ENCODE measurements at regions not wholly inside any gene's neighbourhood (a gene's known extent, or its start where the extent isn't known, plus 50 kb on each side); places are given as distances from the start of the nearest gene placed in this dataset.

GRCh38 chr20:22232473-22232872 is 351.9 kb downstream of the FOXA2 start:
- no peak for DNase-seq (ENCODE audit: low spot score)
- Histone ChIP-seq H3K36me3 (ENCODE audit: control insufficient read depth in 4 of 4, insufficient read depth in 3 of 4, low read depth in 1 of 4, low read length in 3 of 4) (no peaks in the 10 kb centered on the region), H3K9me3 (ENCODE audit: control insufficient read depth in 4 of 4, low read length in 3 of 4) (no peaks in the 10 kb centered on the region), H3K4me1 (ENCODE audit: control insufficient read depth in 4 of 4, insufficient read depth in 4 of 4, low read length in 3 of 4) (no peaks in the 10 kb centered on the region), H3K4me3 (ENCODE audit: low read depth in 1 of 3, low read length in 3 of 3) (no peak overlapping the region), H3K27ac (ENCODE audit: low read depth in 1 of 2, low read length in 2 of 2) (no peak overlapping the region), H3K9ac (ENCODE audit: low read depth in 1 of 2, low read length in 2 of 2) (no peak overlapping the region), H3K27me3 (ENCODE audit: control insufficient read depth in 4 of 4, insufficient read depth in 4 of 4, low read length in 3 of 4) (peaks cover 0 to 4% (median 0%) of the 10 kb centered on the region in 4 donors)
- 38% methylated on average over 9 of the region's 9 CpGs for WGBS
- TF ChIP-seq HNF4A (conservative IDR thresholded peaks at IDR 0.05), result no peak
- TF ChIP-seq REST (IDR thresholded peaks at IDR 0.05), result no peak
- no peak for TF ChIP-seq TAF1 (conservative IDR thresholded peaks at IDR 0.05)
- no peak for TF ChIP-seq YY1 (IDR thresholded peaks at IDR 0.05)
- TF ChIP-seq JUND (IDR thresholded peaks at IDR 0.05), result no peak
- no peak for TF ChIP-seq ATF3 (IDR thresholded peaks at IDR 0.05)
- TF ChIP-seq HNF4G (IDR thresholded peaks at IDR 0.05), result no peak
- TF ChIP-seq RXRA (IDR thresholded peaks at IDR 0.05), result no peak
- TF ChIP-seq FOXA1 (IDR thresholded peaks at IDR 0.05), result no peak
- TF ChIP-seq EGR1 (IDR thresholded peaks at IDR 0.05; ENCODE audit: low read depth in 2 of 2), result no peak
- no peak for TF ChIP-seq NR2F2 (IDR thresholded peaks at IDR 0.05)
- TF ChIP-seq CTCF (IDR thresholded peaks at IDR 0.05; ENCODE audit: low read depth, low read length, missing input control), result no peak

GRCh38 chr20:22226849-22227700 is 357.3 kb downstream of the FOXA2 start:
- no peak for TF ChIP-seq EGR1 (IDR thresholded peaks at IDR 0.05; ENCODE audit: low read depth in 2 of 2)
- TF ChIP-seq SP1 (IDR thresholded peaks at IDR 0.05), result no peak
- TF ChIP-seq REST (IDR thresholded peaks at IDR 0.05), result no peak
- TF ChIP-seq HNF4G (IDR thresholded peaks at IDR 0.05), result no peak
- H3K4me3 ChIP-seq (ENCODE audit: low read depth in 1 of 3, low read length in 3 of 3), result no peak overlapping the region
- H3K27ac ChIP-seq (ENCODE audit: low read depth in 1 of 2, low read length in 2 of 2), result no peak overlapping the region
- H3K27me3 ChIP-seq (ENCODE audit: control insufficient read depth in 4 of 4, insufficient read depth in 4 of 4, low read length in 3 of 4), result peaks cover 0 to 4% (median 0%) of the 10 kb centered on the region in 4 donors
- no peak overlapping the region for H3K9ac ChIP-seq (ENCODE audit: low read depth in 1 of 2, low read length in 2 of 2)
- H3K36me3 ChIP-seq (ENCODE audit: control insufficient read depth in 4 of 4, insufficient read depth in 3 of 4, low read depth in 1 of 4, low read length in 3 of 4), result no peaks in the 10 kb centered on the region
- DNase-seq (ENCODE audit: low spot score), result no peak
- H3K4me1 ChIP-seq (ENCODE audit: control insufficient read depth in 4 of 4, insufficient read depth in 4 of 4, low read length in 3 of 4), result no peaks in the 10 kb centered on the region
- WGBS, result 70% methylated on average over 7 of the region's 7 CpGs
- peaks cover 0 to 6% (median 4%) of the 10 kb centered on the region in 4 donors for H3K9me3 ChIP-seq (ENCODE audit: control insufficient read depth in 4 of 4, low read length in 3 of 4)

Data from liver (tissue), 8 donors.